ENCODE measurements at regions not wholly inside any gene's neighbourhood (a gene's known extent, or its start where the extent isn't known, plus 50 kb on each side); places are given as distances from the start of the nearest gene placed in this dataset.

DNA sequence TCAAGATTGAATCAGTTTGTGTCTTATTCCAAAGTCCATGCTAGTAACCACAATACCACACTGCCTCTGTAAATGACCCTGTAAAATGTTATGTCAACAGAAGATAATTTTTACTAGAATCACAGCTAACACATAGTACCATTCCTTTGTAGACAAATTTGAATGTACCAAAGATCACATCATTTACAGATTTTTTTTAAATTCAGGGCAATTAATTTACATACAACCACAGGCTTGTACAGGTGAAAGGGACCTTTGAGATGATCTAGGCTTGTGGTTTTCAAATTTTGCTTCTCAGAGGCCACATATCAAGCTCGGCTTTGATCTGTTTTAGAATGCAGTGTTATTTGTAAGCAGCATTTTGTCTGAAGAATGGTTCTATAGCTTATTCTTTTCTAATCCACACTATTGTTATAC lies 63.8 kb upstream of the PPM1B start:
- TF ChIP-seq, protein P1, sequence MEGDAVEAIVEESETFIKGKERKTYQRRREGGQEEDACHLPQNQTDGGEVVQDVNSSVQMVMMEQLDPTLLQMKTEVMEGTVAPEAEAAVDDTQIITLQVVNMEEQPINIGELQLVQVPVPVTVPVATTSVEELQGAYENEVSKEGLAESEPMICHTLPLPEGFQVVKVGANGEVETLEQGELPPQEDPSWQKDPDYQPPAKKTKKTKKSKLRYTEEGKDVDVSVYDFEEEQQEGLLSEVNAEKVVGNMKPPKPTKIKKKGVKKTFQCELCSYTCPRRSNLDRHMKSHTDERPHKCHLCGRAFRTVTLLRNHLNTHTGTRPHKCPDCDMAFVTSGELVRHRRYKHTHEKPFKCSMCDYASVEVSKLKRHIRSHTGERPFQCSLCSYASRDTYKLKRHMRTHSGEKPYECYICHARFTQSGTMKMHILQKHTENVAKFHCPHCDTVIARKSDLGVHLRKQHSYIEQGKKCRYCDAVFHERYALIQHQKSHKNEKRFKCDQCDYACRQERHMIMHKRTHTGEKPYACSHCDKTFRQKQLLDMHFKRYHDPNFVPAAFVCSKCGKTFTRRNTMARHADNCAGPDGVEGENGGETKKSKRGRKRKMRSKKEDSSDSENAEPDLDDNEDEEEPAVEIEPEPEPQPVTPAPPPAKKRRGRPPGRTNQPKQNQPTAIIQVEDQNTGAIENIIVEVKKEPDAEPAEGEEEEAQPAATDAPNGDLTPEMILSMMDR (IDR thresholded peaks at IDR 0.05; ENCODE audit: low read length) = no peak
- TF ChIP-seq EZH2 (IDR thresholded peaks at IDR 0.05; ENCODE audit: borderline replicate concordance, low read length) = no peak
